ENCODE measurements at regions not wholly inside any gene's neighbourhood (a gene's known extent, or its start where the extent isn't known, plus 50 kb on each side); places are given as distances from the start of the nearest gene placed in this dataset.

- no peaks in the 10 kb centered on the region for H3K27me3 ChIP-seq (ENCODE audit: control insufficient read depth in 3 of 3, insufficient read depth in 3 of 3, low read length in 3 of 3)
- no peaks in the 10 kb centered on the region for H3K9me3 ChIP-seq (ENCODE audit: control insufficient read depth in 3 of 3, low read length in 3 of 3)
- H3K4me3 ChIP-seq (ENCODE audit: low read length in 3 of 3), result no peak overlapping the region
- no peak overlapping the region for H3K9ac ChIP-seq (ENCODE audit: low read depth in 1 of 3, low read length in 3 of 3)
- H3K36me3 ChIP-seq (ENCODE audit: control insufficient read depth in 3 of 3, insufficient read depth in 3 of 3, low read length in 3 of 3), result no peaks in the 10 kb centered on the region
- no peak overlapping the region for H3K27ac ChIP-seq (ENCODE audit: low read depth, low read length)
- no peaks in the 10 kb centered on the region for H3K4me1 ChIP-seq (ENCODE audit: control insufficient read depth in 3 of 3, insufficient read depth in 3 of 3, low read length in 3 of 3)
Measured at GRCh38 chr4:136357556-136357955, 1174.7 kb downstream of the PCDH18 start.

- H3K4me3 ChIP-seq (ENCODE audit: low read length in 3 of 3), result no peak overlapping the region
- no peaks in the 10 kb centered on the region for H3K27me3 ChIP-seq (ENCODE audit: control insufficient read depth in 3 of 3, insufficient read depth in 3 of 3, low read length in 3 of 3)
- no peak overlapping the region for H3K9ac ChIP-seq (ENCODE audit: low read depth in 1 of 3, low read length in 3 of 3)
- H3K9me3 ChIP-seq (ENCODE audit: control insufficient read depth in 3 of 3, low read length in 3 of 3), result no peaks in the 10 kb centered on the region
- H3K4me1 ChIP-seq (ENCODE audit: control insufficient read depth in 3 of 3, insufficient read depth in 3 of 3, low read length in 3 of 3), result no peaks in the 10 kb centered on the region
- no peak overlapping the region for H3K27ac ChIP-seq (ENCODE audit: low read depth, low read length)
- no peaks in the 10 kb centered on the region for H3K36me3 ChIP-seq (ENCODE audit: control insufficient read depth in 3 of 3, insufficient read depth in 3 of 3, low read length in 3 of 3)
Measured at GRCh38 chr4:136355970-136356369, 1176.3 kb downstream of the PCDH18 start.

- H3K4me3 ChIP-seq (ENCODE audit: low read length in 3 of 3), result no peak overlapping the region
- no peaks in the 10 kb centered on the region for H3K36me3 ChIP-seq (ENCODE audit: control insufficient read depth in 3 of 3, insufficient read depth in 3 of 3, low read length in 3 of 3)
- H3K4me1 ChIP-seq (ENCODE audit: control insufficient read depth in 3 of 3, insufficient read depth in 3 of 3, low read length in 3 of 3), result no peaks in the 10 kb centered on the region
- no peak overlapping the region for H3K27ac ChIP-seq (ENCODE audit: low read depth, low read length)
- no peaks in the 10 kb centered on the region for H3K27me3 ChIP-seq (ENCODE audit: control insufficient read depth in 3 of 3, insufficient read depth in 3 of 3, low read length in 3 of 3)
- no peaks in the 10 kb centered on the region for H3K9me3 ChIP-seq (ENCODE audit: control insufficient read depth in 3 of 3, low read length in 3 of 3)
- H3K9ac ChIP-seq (ENCODE audit: low read depth in 1 of 3, low read length in 3 of 3), result no peak overlapping the region
Measured at GRCh38 chr4:136343340-136343739, 1189.0 kb downstream of the PCDH18 start.

GRCh38 chr4:136342666-136343065 lies 1189.6 kb downstream of the PCDH18 start:
- H3K4me1 ChIP-seq (ENCODE audit: control insufficient read depth in 3 of 3, insufficient read depth in 3 of 3, low read length in 3 of 3), result no peaks in the 10 kb centered on the region
- H3K27ac ChIP-seq (ENCODE audit: low read depth, low read length), result no peak overlapping the region
- H3K9me3 ChIP-seq (ENCODE audit: control insufficient read depth in 3 of 3, low read length in 3 of 3), result no peaks in the 10 kb centered on the region
- no peaks in the 10 kb centered on the region for H3K36me3 ChIP-seq (ENCODE audit: control insufficient read depth in 3 of 3, insufficient read depth in 3 of 3, low read length in 3 of 3)
- H3K4me3 ChIP-seq (ENCODE audit: low read length in 3 of 3), result no peak overlapping the region
- H3K9ac ChIP-seq (ENCODE audit: low read depth in 1 of 3, low read length in 3 of 3), result no peak overlapping the region
- H3K27me3 ChIP-seq (ENCODE audit: control insufficient read depth in 3 of 3, insufficient read depth in 3 of 3, low read length in 3 of 3), result no peaks in the 10 kb centered on the region

- Histone ChIP-seq H3K27me3 (ENCODE audit: control insufficient read depth in 3 of 3, insufficient read depth in 3 of 3, low read length in 3 of 3) (no peaks in the 10 kb centered on the region), H3K27ac (ENCODE audit: low read depth, low read length) (no peak overlapping the region), H3K4me3 (ENCODE audit: low read length in 3 of 3) (no peak overlapping the region), H3K9me3 (ENCODE audit: control insufficient read depth in 3 of 3, low read length in 3 of 3) (no peaks in the 10 kb centered on the region), H3K36me3 (ENCODE audit: control insufficient read depth in 3 of 3, insufficient read depth in 3 of 3, low read length in 3 of 3) (no peaks in the 10 kb centered on the region), H3K9ac (ENCODE audit: low read depth in 1 of 3, low read length in 3 of 3) (no peak overlapping the region), H3K4me1 (ENCODE audit: control insufficient read depth in 3 of 3, insufficient read depth in 3 of 3, low read length in 3 of 3) (no peaks in the 10 kb centered on the region)
Measured at GRCh38 chr4:136337216-136337615, 1195.1 kb downstream of the PCDH18 start.

GRCh38 chr4:136336479-136336878 lies 1195.8 kb downstream of the PCDH18 start:
- no peaks in the 10 kb centered on the region for H3K27me3 ChIP-seq (ENCODE audit: control insufficient read depth in 3 of 3, insufficient read depth in 3 of 3, low read length in 3 of 3)
- no peaks in the 10 kb centered on the region for H3K9me3 ChIP-seq (ENCODE audit: control insufficient read depth in 3 of 3, low read length in 3 of 3)
- no peak overlapping the region for H3K27ac ChIP-seq (ENCODE audit: low read depth, low read length)
- no peaks in the 10 kb centered on the region for H3K36me3 ChIP-seq (ENCODE audit: control insufficient read depth in 3 of 3, insufficient read depth in 3 of 3, low read length in 3 of 3)
- no peak overlapping the region for H3K9ac ChIP-seq (ENCODE audit: low read depth in 1 of 3, low read length in 3 of 3)
- H3K4me1 ChIP-seq (ENCODE audit: control insufficient read depth in 3 of 3, insufficient read depth in 3 of 3, low read length in 3 of 3), result no peaks in the 10 kb centered on the region
- no peak overlapping the region for H3K4me3 ChIP-seq (ENCODE audit: low read length in 3 of 3)

GRCh38 chr4:136329042-136329662 lies 1203.1 kb downstream of the PCDH18 start:
- H3K36me3 ChIP-seq (ENCODE audit: control insufficient read depth in 3 of 3, insufficient read depth in 3 of 3, low read length in 3 of 3), result no peaks in the 10 kb centered on the region
- H3K27me3 ChIP-seq (ENCODE audit: control insufficient read depth in 3 of 3, insufficient read depth in 3 of 3, low read length in 3 of 3), result no peaks in the 10 kb centered on the region
- no peak overlapping the region for H3K9ac ChIP-seq (ENCODE audit: low read depth in 1 of 3, low read length in 3 of 3)
- H3K27ac ChIP-seq (ENCODE audit: low read depth, low read length), result no peak overlapping the region
- no peaks in the 10 kb centered on the region for H3K4me1 ChIP-seq (ENCODE audit: control insufficient read depth in 3 of 3, insufficient read depth in 3 of 3, low read length in 3 of 3)
- no peak overlapping the region for H3K4me3 ChIP-seq (ENCODE audit: low read length in 3 of 3)
- no peaks in the 10 kb centered on the region for H3K9me3 ChIP-seq (ENCODE audit: control insufficient read depth in 3 of 3, low read length in 3 of 3)

GRCh38 chr4:136328131-136328530 lies 1204.2 kb downstream of the PCDH18 start:
- Histone ChIP-seq H3K4me3 (ENCODE audit: low read length in 3 of 3) (no peak overlapping the region), H3K27me3 (ENCODE audit: control insufficient read depth in 3 of 3, insufficient read depth in 3 of 3, low read length in 3 of 3) (no peaks in the 10 kb centered on the region), H3K27ac (ENCODE audit: low read depth, low read length) (no peak overlapping the region), H3K36me3 (ENCODE audit: control insufficient read depth in 3 of 3, insufficient read depth in 3 of 3, low read length in 3 of 3) (no peaks in the 10 kb centered on the region), H3K9me3 (ENCODE audit: control insufficient read depth in 3 of 3, low read length in 3 of 3) (no peaks in the 10 kb centered on the region), H3K9ac (ENCODE audit: low read depth in 1 of 3, low read length in 3 of 3) (no peak overlapping the region), H3K4me1 (ENCODE audit: control insufficient read depth in 3 of 3, insufficient read depth in 3 of 3, low read length in 3 of 3) (no peaks in the 10 kb centered on the region)

- H3K4me3 ChIP-seq (ENCODE audit: low read length in 3 of 3), result no peak overlapping the region
- H3K36me3 ChIP-seq (ENCODE audit: control insufficient read depth in 3 of 3, insufficient read depth in 3 of 3, low read length in 3 of 3), result no peaks in the 10 kb centered on the region
- no peaks in the 10 kb centered on the region for H3K9me3 ChIP-seq (ENCODE audit: control insufficient read depth in 3 of 3, low read length in 3 of 3)
- H3K27me3 ChIP-seq (ENCODE audit: control insufficient read depth in 3 of 3, insufficient read depth in 3 of 3, low read length in 3 of 3), result no peaks in the 10 kb centered on the region
- H3K9ac ChIP-seq (ENCODE audit: low read depth in 1 of 3, low read length in 3 of 3), result no peak overlapping the region
- no peak overlapping the region for H3K27ac ChIP-seq (ENCODE audit: low read depth, low read length)
- no peaks in the 10 kb centered on the region for H3K4me1 ChIP-seq (ENCODE audit: control insufficient read depth in 3 of 3, insufficient read depth in 3 of 3, low read length in 3 of 3)
Measured at GRCh38 chr4:136320465-136320813, 1211.9 kb downstream of the PCDH18 start.

- H3K27ac ChIP-seq (ENCODE audit: low read depth, low read length), result no peak overlapping the region
- H3K4me3 ChIP-seq (ENCODE audit: low read length in 3 of 3), result no peak overlapping the region
- H3K4me1 ChIP-seq (ENCODE audit: control insufficient read depth in 3 of 3, insufficient read depth in 3 of 3, low read length in 3 of 3), result no peaks in the 10 kb centered on the region
- H3K9me3 ChIP-seq (ENCODE audit: control insufficient read depth in 3 of 3, low read length in 3 of 3), result no peaks in the 10 kb centered on the region
- no peaks in the 10 kb centered on the region for H3K36me3 ChIP-seq (ENCODE audit: control insufficient read depth in 3 of 3, insufficient read depth in 3 of 3, low read length in 3 of 3)
- no peaks in the 10 kb centered on the region for H3K27me3 ChIP-seq (ENCODE audit: control insufficient read depth in 3 of 3, insufficient read depth in 3 of 3, low read length in 3 of 3)
- no peak overlapping the region for H3K9ac ChIP-seq (ENCODE audit: low read depth in 1 of 3, low read length in 3 of 3)
Measured at GRCh38 chr4:136319789-136320464, 1212.4 kb downstream of the PCDH18 start.
